Suprapubic skin (tissue), 3 donors: ENCODE measurements at regions not wholly inside any gene's neighbourhood (a gene's known extent, or its start where the extent isn't known, plus 50 kb on each side); places are given as distances from the start of the nearest gene placed in this dataset.

ENCODE experiments used
- POLR2A ChIP-seq, 2 donors: fragments of 450-650 bp; IDR thresholded peaks; one replicate each; pipeline ENCODE4 v1.6.1; 2017; ENCODE audit warnings: antibody characterized with exemption in 2 of 2, mild to moderate bottlenecking in 2 of 2, moderate library complexity in 2 of 2
- TF ChIP-seq, protein P1 (sequence below), 2 donors: fragments of 200-600 bp in 1 of 2; fragments of 450-650 bp in 1 of 2; sonication (generic) in 1 of 2; IDR thresholded peaks; one replicate each; pipeline ENCODE4 v1.5.1; 2016 to 2019; ENCODE audit warnings: antibody characterized with exemption in 2 of 2, mild to moderate bottlenecking in 1 of 2, moderate library complexity in 1 of 2

DNA sequence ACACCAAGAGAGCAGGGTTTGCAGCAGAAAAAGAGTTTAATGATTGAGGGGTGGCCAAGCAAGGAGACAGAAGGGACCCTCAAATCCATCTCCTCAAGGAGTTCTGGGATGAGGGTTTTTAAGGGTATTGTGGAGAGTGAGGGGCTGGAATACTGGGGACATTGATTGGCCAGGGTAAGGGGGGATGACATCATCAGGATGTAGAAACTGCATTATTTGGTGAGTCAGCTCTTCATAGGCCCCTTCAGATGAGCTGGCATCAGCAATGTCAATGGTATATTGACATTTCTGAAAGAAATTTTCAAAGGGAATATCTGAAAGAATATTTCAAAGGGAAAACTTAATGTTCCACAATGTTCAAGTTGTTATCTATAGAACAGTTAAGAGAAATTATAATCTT is 168.1 kb upstream of the SNX7 start:
- TF ChIP-seq POLR2A (IDR thresholded peaks at IDR 0.05): no peak
- TF ChIP-seq, protein P1, sequence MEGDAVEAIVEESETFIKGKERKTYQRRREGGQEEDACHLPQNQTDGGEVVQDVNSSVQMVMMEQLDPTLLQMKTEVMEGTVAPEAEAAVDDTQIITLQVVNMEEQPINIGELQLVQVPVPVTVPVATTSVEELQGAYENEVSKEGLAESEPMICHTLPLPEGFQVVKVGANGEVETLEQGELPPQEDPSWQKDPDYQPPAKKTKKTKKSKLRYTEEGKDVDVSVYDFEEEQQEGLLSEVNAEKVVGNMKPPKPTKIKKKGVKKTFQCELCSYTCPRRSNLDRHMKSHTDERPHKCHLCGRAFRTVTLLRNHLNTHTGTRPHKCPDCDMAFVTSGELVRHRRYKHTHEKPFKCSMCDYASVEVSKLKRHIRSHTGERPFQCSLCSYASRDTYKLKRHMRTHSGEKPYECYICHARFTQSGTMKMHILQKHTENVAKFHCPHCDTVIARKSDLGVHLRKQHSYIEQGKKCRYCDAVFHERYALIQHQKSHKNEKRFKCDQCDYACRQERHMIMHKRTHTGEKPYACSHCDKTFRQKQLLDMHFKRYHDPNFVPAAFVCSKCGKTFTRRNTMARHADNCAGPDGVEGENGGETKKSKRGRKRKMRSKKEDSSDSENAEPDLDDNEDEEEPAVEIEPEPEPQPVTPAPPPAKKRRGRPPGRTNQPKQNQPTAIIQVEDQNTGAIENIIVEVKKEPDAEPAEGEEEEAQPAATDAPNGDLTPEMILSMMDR (IDR thresholded peaks at IDR 0.05): no peak
